Nephron (organoid): ENCODE measurements at regions not wholly inside any gene's neighbourhood (a gene's known extent, or its start where the extent isn't known, plus 50 kb on each side); places are given as distances from the start of the nearest gene placed in this dataset.
A peak's percentile ranks its signal among the peaks of the same experiment; 100 is the strongest.

Experiments used
- H3K27ac Mint-ChIP-seq, 3 experiments: 2 replicates each; pipeline ENCODE4 v1.8.0; 2020; ENCODE audit warnings: mixed read lengths in 3 of 3, mild to moderate bottlenecking in 2 of 3, moderate library complexity in 1 of 3
- H3K27me3 Mint-ChIP-seq: 2 replicates; pipeline ENCODE4 v1.8.0; 2021; ENCODE audit warnings: low read depth, mild to moderate bottlenecking, moderate library complexity, mixed read lengths
- H3K36me3 Mint-ChIP-seq: 2 replicates; pipeline ENCODE4 v1.8.0; 2020; ENCODE audit warnings: low read depth, mixed read lengths
- H3K4me1 Mint-ChIP-seq: 2 replicates; pipeline ENCODE4 v1.8.0; 2020; ENCODE audit warnings: mixed read lengths
- H3K4me3 Mint-ChIP-seq, 3 experiments: 2 replicates each; pipeline ENCODE4 v1.8.0; 2020; ENCODE audit warnings: mild to moderate bottlenecking in 3 of 3, mixed read lengths in 3 of 3, moderate library complexity in 2 of 3
- H3K9me3 Mint-ChIP-seq: 2 replicates; pipeline ENCODE4 v1.8.0; 2020; ENCODE audit warnings: mixed read lengths
- TF ChIP-seq, protein P1 (sequence below), 3 experiments: fragments of 200-600 bp; sonication (generic); IDR thresholded peaks; one replicate each; pipeline ENCODE4 v1.5.0; 2021; ENCODE audit warnings: antibody characterized with exemption in 3 of 3; ENCODE audit not compliant: unreplicated experiment in 3 of 3

GRCh38 chr9:95382433-95382832 lies 64.9 kb upstream of the FANCC start:
- TF ChIP-seq, protein P1, sequence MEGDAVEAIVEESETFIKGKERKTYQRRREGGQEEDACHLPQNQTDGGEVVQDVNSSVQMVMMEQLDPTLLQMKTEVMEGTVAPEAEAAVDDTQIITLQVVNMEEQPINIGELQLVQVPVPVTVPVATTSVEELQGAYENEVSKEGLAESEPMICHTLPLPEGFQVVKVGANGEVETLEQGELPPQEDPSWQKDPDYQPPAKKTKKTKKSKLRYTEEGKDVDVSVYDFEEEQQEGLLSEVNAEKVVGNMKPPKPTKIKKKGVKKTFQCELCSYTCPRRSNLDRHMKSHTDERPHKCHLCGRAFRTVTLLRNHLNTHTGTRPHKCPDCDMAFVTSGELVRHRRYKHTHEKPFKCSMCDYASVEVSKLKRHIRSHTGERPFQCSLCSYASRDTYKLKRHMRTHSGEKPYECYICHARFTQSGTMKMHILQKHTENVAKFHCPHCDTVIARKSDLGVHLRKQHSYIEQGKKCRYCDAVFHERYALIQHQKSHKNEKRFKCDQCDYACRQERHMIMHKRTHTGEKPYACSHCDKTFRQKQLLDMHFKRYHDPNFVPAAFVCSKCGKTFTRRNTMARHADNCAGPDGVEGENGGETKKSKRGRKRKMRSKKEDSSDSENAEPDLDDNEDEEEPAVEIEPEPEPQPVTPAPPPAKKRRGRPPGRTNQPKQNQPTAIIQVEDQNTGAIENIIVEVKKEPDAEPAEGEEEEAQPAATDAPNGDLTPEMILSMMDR (IDR thresholded peaks at IDR 0.05; ENCODE audit: unreplicated experiment in 3 of 3): no peak
- no peak overlapping the region for H3K27ac Mint-ChIP-seq
- peaks cover 6% of the 10 kb centered on the region for H3K4me1 Mint-ChIP-seq
- H3K27me3 Mint-ChIP-seq: no peaks in the 10 kb centered on the region
- H3K9me3 Mint-ChIP-seq: peaks cover 5% of the 10 kb centered on the region
- H3K36me3 Mint-ChIP-seq: no peaks in the 10 kb centered on the region
- no peak overlapping the region for H3K4me3 Mint-ChIP-seq

- H3K27ac Mint-ChIP-seq: no peak overlapping the region
- H3K36me3 Mint-ChIP-seq: no peaks in the 10 kb centered on the region
- no peaks in the 10 kb centered on the region for H3K4me1 Mint-ChIP-seq
- H3K4me3 Mint-ChIP-seq: no peak overlapping the region
- H3K9me3 Mint-ChIP-seq: peaks cover 9% of the 10 kb centered on the region
- TF ChIP-seq, protein P1 (IDR thresholded peaks at IDR 0.05; ENCODE audit: unreplicated experiment in 3 of 3): no peak
- H3K27me3 Mint-ChIP-seq: no peaks in the 10 kb centered on the region
Measured at GRCh38 chr9:95381221-95381620, 63.7 kb upstream of the FANCC start.

GRCh38 chr9:95379630-95380029 lies 62.1 kb upstream of the FANCC start:
- no peak overlapping the region for H3K27ac Mint-ChIP-seq
- H3K36me3 Mint-ChIP-seq: no peaks in the 10 kb centered on the region
- peaks cover 9% of the 10 kb centered on the region for H3K9me3 Mint-ChIP-seq
- H3K4me1 Mint-ChIP-seq: no peaks in the 10 kb centered on the region
- H3K4me3 Mint-ChIP-seq: no peak overlapping the region
- TF ChIP-seq, protein P1 (IDR thresholded peaks at IDR 0.05; ENCODE audit: unreplicated experiment in 3 of 3): no peak
- H3K27me3 Mint-ChIP-seq: no peaks in the 10 kb centered on the region

DNA sequence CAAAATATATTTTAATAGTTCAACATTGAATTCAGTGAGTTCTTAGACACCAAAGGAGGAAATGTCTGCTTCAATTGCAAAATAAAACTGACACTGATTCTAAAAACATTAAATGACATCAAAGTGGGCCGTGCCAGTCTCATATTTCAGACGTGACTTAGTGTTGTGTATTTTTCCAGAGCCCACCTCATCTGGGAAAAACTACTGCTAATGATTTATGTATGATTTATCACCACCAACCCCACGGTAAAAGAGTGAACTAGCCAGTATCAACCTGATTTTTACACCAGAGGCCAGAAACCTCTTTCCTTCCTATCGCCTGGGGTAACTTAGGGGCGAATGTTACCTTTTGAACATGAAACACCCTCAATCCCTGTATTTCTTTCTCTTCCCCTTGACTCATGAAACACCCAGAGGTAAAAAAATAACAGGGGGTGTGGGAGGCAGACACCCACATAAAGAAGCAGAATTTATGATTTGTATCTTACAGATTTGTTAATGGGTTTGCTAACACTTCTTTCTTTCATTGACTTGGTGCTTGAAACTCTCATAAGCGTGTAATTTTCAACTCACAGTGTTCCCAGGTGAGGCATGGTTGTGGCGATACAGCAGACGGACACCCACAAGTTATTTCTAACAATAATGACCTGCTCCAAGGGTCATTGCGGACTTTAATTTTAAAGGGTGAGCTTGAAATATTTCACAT lies 56.4 kb upstream of the FANCC start:
- peaks cover 13% of the 10 kb centered on the region for H3K9me3 Mint-ChIP-seq
- H3K4me3 Mint-ChIP-seq: no peak overlapping the region
- TF ChIP-seq, protein P1 (IDR thresholded peaks at IDR 0.05; ENCODE audit: unreplicated experiment in 3 of 3): no peak
- peaks cover 4% of the 10 kb centered on the region for H3K27me3 Mint-ChIP-seq
- H3K36me3 Mint-ChIP-seq: peaks cover 3% of the 10 kb centered on the region
- H3K4me1 Mint-ChIP-seq: peaks cover 20% of the 10 kb centered on the region
- H3K27ac Mint-ChIP-seq: peak overlapping the region; percentile 12 to 75 (median 25)

DNA sequence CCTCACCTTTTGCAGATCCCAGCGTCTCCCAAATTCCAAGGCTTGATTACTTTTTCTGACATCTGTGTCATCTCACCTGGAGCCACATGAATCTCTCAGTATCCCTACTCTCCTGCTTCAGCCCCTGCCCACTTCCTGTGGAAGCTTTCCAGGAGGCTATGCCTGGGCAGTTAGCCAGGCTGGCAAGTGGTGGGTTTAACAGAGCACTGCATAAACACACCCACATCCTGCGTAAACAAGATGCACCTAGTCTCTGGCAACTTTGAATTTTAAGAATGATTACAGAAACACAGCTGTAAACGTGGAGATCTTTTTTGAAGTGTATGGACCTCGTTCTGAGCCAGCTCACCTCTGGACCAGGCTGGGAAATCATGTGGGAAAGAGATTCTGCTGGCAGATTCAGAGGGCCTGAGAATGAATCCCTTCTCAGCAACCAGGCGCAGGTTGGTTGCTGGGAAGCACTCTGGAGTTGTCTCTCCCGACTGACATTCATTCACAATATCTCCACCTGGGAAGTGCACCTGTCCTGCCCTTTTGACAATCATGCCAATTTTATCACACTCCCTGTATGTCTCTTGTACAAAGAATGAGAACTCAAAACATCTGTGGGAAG lies 55.7 kb upstream of the FANCC start:
- Mint-ChIP-seq H3K36me3 (peaks cover 3% of the 10 kb centered on the region), H3K4me3 (no peak overlapping the region), H3K9me3 (peaks cover 11% of the 10 kb centered on the region), H3K27ac (peak overlapping the region; percentile 5 to 75 (median 49)), H3K27me3 (peaks cover 11% of the 10 kb centered on the region), H3K4me1 (peaks cover 20% of the 10 kb centered on the region)
- TF ChIP-seq, protein P1 (IDR thresholded peaks at IDR 0.05; ENCODE audit: unreplicated experiment in 3 of 3): no peak

- H3K27me3 Mint-ChIP-seq: peaks cover 20% of the 10 kb centered on the region
- H3K4me1 Mint-ChIP-seq: peaks cover 37% of the 10 kb centered on the region
- peaks cover 3% of the 10 kb centered on the region for H3K36me3 Mint-ChIP-seq
- peak overlapping the region in 1 of 3 experiments; percentile 53 for H3K27ac Mint-ChIP-seq
- H3K4me3 Mint-ChIP-seq: no peak overlapping the region
- peaks cover 4% of the 10 kb centered on the region for H3K9me3 Mint-ChIP-seq
- TF ChIP-seq, protein P1 (IDR thresholded peaks at IDR 0.05; ENCODE audit: unreplicated experiment in 3 of 3): no peak
Measured at GRCh38 chr9:95370064-95370463, 52.6 kb upstream of the FANCC start.
